HUDEP-2 (cell line): ENCODE measurements at regions not wholly inside any gene's neighbourhood (a gene's known extent, or its start where the extent isn't known, plus 50 kb on each side); places are given as distances from the start of the nearest gene placed in this dataset.
"Not testable (repeated sequence)": the region's sequence is repeated elsewhere in the genome, so short reads cannot be mapped to it uniquely, and the experiment has no call there.

Experiments used
- DNase-seq, 76 experiments: peaks; one replicate each; lab custom pipeline; 2025; ENCODE audit not compliant: unreplicated experiment in 76 of 76; lab: John Stamatoyannopoulos, UW

DNA sequence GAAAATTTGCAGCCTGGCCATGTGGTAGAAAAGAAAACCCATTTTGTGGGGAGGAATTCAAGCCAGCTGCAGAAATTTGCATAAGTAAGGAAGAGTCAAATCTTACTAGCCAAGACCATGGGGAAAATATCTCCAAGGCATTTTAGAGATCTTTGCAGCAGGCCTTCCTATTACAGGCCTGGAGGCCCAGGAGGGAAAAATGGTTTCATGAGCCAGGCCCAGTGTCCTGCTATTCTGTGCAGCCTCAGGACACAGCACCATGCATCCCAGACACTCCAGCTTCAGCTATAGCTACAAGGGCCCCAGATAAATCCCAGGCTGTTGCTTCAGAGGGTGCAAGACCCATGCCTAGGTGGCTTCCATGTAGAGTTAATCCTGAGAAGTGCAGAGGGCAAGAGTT is 1590.1 kb upstream of the PRR20A start:
- DNase-seq: no peak

DNA sequence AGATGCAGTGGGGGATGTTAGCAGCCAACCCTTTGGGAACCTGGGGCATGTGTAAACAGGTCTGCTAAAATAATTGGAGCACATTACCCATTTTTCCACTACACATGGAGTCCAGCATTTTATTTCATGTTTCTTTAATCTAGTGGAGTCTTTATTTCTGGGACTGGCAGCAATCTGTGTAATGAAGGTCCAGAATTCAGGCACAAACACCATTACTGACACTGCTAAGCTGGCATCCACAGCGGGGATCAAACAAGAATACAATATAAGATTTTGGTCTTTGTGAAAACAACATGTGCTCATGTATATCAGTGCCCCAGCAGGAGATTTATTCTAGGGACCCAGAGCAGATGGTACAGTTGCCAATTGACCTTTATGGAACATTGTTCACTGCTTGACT is 1587.0 kb upstream of the PRR20A start:
- no peak for DNase-seq

DNA sequence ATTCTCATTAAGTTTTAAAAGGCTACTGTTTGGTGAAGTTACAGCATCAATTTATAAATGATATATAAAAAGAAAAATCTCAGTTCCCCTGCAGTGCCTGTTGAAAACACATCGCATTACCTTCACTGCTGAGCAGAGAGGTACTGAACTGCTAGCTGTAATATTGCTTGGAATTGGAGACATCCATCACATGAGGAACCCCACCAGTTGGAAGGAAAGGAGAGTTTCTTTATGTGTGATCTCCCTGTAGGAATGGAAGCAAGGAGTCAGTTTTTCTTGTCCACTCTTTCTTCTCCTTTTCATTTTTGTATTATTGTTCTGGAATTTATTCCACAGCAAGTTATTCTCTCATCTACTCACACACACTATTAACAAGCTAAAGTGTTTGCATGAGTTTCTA is 1586.0 kb upstream of the PRR20A start:
- no peak for DNase-seq

DNA sequence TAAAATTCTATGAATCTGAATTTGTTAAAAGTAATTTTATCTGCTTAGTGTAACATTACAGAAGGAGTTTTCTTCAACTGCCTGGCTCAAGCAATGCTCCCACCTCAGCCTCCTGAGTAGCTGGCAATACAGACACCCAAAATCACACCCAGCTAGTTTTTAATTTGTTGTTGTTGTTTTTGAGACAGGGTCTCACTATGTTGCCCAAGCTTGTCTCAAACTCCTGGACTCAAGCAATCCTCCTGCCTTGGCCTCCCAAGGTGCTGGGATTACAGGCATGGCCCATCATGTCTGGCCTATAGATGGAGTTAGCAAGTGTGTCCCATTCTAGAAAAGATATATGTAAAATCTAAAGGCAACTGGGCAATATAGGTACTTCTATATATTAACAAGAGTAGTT is 1580.4 kb upstream of the PRR20A start:
- DNase-seq: no peak

DNA sequence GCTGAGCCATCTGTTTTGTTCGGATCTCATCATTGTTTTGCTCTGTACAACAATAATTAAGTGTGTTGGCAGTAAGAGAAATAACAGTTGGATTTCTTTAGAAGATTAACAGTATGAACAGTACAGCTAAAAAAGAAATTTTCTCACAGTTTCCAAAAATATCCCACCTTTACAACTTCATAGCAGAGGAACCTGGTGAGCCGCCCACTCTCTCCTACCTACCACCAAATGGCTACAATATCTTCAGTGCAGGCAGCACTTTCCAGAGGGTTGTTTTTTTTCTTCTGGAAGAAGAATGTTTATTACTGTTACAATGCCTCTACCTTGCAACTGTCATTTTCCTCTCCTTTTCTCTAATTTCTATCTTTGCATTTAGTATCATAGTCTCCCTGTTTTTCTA is 1577.5 kb upstream of the PRR20A start:
- DNase-seq: no peak

DNA sequence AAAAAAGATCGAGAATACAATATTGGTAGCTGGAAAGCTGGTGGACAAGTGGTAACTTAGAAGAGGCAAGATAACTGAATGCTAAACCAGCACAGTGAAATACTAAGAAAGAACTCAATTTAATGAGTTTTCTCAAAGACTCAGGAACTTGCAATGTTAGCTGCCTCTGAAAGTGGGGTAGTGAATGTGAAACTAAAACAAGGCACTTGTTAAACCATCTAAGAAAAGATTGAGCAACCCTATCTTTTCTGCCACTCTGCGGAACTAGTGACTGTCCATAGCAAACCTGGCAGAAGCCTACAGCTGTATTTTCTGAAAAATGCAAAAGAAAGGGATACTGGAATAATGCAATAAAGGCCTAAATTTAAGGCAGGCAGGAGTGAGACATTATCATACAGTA is 1574.4 kb upstream of the PRR20A start:
- DNase-seq: no peak

DNA sequence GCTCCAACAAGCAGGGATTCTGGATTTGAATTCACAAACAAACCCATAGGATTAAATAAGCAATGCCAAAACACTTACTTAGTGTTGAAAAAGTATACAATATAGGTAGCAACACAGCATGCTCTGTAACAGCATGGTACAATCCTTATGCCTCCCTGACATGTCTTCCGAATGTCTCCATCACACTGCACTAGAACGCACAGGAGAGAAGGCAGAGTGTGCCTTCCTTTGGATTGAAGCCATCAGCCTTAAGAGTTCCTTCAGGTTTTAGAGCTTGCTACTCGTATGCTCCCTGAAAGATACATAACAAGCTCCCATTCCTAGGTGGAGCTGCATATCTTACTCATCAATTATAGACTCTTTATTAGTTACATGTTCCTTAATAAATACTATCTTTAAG is 1573.9 kb upstream of the PRR20A start:
- DNase-seq: no peak

DNA sequence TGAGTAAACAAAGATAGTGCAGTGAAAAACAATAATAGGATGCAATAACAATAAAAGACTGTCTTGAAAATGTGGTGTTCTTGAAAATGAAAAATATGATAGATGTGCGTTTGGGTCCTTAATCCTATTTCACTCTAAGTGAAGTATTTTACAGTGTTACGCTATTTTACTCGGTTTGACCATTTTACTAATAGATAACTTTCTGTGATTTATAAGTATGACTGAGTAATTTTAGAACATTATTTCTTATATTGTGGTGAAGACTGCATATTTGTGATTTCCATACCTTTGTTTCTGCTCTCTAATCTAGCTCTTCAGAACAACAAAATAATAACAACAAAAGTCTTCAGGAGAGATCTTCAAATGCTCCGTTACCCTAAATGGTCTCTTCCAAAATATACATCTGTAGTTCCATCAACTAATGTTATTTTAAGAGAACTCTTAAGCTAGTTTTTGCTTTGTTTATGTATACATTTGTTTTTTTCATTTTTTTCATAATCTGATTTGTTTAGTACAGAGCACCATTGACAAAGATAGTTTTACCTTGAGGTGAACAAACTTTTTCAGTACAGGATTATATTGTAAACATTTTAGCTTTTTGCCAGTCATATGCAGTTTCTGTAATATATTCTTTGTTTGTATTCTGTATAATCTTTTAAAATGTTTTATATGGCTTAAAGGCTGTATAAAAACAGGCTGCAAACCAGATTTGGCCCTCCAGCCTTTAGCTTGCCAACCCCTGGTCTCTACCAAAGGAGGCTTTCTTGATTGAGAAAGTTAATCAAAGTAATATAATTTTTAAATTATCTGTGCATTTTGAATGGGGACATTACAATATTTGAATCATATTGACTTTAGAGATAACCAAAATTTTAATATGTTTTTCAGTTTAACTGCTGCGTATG is 1572.7 kb upstream of the PRR20A start:
- DNase-seq: no peak

DNA sequence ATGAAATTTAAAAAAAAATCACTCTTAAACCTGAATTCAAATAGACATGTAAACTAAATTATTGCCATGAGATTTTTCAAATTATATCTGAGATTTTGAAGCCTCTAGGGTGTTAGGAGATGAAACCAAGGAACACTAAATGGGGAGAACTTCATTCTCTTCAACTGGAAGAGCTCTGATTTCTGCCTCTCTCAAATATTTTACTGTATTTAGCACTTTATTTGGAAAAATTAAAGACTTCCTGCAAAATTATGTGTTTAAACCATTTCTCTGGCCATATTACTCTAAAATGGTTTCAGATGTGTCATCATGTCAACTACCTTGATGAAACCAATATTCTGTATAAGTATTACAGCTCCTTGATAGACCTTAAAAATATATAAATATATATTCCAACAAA is 1571.6 kb upstream of the PRR20A start:
- DNase-seq: no peak

DNA sequence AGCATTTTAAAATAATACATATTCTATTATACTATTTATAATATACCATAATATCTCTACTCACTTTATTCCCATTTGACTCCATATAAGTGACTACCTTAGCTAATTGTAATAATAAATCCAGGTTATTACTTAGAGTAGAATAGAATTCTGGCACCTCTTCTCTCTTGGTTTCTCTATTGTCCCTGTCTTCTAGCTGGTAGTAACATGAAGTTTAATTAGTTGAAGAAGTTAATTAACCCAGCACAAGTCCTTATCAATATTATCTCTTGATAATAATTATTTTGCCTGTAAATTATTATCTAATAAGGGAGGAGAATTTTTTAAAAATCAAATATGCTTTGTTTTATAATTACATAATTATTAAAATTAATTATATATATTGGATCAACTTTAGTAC is 1571.2 kb upstream of the PRR20A start:
- DNase-seq: no peak

DNA sequence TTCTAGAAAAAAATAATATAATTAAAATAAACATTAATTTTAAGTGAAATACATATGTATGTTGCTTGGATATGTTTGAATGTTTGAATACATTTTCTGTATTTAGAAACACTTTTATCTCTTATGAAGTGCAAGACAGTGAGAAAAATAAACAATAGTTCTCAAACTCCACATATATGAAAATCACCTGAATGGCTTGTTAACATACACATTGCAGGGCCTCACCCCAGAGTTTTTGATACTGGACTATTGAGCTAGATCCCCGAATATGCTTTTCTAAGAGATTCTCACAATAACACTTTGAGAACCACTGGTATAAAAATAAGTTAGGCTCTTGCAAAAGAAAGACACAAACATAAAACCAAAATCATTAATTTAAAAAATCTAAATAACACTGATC is 1570.3 kb upstream of the PRR20A start:
- no peak for DNase-seq

DNA sequence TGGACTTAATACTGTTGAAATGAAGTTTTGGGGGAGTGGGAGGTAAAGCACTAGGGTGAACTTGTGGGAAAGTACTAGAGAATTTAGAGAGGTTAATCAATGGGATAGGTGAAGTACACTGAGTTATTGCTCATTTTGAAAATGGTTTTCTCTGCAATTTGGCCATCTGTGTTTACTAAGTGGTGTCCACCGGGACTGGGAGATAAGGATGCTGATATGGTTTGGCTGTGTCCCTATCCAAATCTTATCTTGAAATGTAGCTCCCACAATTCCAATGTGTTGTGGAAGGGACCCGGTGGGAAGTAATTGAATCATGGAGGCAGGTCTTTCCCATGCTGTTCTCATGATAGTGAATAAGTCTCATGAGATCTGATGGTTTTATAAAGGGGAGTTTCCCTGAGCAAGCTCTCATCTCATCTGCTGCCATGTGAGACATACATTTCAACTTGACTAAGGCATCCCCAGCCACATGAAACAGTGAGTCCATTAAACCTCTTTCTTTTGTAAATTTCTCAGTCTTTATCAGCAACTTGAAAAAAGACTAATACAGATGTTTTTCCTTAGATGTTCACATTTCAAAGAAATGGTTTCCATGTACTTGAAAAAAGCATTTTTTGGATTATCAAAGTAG is 1569.4 kb upstream of the PRR20A start:
- DNase-seq: no peak

DNA sequence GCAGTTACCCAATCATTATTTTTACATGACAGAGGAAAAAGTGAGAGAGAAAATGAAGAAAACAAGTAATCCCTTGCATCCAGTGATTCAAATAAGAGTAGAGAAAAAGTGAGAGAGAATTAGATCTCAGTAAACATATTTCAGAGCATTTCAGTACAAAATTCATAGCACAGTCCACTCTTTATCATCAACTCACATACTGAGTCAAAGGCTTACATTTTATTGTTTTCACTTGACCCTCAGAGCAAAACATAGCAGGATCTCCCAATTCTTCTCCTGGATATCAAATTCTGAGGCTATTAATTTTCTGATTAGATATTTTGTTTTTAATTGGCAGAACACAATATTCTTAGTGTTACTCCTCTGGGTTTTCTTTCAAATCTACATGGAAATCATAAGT is 1568.3 kb upstream of the PRR20A start:
- DNase-seq: no peak

DNA sequence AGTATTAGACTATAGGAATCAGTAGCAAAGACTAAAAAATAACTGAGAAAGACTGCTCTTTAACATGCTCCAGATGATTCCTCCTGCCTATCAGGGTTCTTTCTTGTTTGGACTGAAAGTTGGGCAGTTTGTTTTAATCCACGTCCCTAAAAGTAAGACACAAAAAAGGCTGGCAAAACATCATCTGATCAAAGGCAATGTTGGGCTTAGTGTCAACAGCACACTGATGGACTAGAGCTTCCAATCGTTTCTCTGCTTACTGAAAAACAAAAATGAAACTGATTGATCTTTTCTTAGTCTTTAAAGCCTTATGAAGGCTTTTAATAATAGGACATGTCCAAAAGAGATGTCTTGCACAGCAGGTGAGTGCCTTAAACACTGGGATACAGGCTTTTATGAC is 1567.9 kb upstream of the PRR20A start:
- no peak for DNase-seq

DNA sequence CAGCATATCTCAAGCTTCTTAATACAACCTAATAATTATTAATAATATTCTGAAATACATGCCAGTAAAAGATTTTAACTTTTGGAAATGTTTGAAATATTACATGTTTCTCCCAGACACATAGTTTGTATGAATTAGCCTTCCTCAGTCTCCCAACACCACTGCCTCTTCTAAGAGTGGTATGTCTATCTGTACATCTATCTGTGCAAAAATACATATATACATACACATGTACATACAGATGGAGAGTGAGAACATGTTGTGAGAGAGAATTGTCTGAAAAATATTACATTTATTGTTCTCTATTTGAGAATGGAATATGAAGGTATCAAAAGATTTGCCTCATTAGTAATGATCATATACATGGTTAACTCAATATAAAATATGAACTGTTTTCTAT is 1567.2 kb upstream of the PRR20A start:
- no peak for DNase-seq

DNA sequence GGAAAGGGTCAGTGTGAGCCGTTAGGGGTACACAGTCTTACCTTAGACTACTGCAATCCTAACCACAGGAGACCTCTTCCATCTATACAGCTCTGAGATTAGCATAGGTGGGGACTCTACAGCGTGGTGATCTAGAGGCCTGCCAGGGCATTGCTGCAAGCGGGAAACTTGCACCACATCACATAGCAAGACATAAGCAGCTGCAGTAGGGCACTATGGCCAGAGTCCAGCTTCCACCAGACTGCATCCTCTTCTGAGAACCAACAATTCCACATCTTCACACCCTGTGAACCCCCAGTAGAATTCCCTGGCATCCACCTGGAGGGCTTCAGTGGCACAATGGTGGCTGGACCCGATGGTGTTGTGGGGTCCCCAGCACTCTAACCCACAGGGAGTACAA is 1564.3 kb upstream of the PRR20A start:
- no peak for DNase-seq

DNA sequence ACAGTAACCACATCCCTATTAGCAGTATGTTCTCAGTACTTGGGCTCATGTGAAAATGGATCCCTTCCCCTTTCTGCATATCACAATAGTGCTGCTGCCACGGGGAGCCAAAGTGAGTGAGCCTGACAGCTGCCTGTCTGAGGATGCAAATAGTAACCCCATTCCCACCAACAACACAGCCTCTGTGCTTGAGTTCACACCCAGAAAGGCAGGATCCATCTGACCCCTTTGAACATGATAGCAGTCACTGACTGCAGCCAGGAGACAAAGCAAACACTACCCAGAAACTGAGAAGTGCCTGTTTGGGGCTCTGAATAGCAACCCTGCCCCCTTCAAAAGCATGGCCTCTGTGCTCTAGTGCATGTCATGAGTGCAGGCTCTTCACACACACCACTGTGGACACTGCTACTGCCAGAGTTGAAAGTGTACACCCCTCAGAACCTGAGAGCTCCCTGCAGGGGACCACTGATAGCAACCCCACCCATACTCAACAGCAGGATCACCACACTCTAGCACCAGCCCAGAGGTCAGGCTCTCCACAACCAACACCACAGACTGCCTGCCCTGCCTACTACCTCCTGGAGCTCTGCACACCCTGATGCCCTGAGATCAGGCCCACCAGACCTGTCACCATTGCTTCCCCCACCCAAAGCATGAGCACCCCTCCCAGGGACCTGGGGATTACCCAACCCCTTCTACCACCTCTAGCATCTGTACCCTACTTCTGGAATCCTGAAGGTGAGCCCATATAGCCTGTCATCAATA is 1563.5 kb upstream of the PRR20A start:
- DNase-seq: no peak

DNA sequence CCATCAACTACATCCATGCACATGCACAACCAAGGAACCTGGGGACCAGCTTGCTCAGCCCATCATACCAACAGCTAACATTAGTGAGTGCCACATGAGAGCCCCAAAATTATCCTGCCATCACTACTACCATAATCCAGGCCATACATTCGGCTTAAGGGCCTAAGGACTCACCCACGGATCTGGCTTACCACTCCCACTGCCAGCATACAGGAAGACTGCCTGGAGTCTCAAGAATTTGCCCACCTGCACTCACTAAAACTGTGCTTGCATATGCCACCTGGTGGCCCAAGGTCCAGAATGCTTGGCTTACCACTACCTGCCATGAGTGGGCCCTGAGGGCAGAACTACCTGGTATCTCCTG is 1562.9 kb upstream of the PRR20A start:
- no peak for DNase-seq

DNA sequence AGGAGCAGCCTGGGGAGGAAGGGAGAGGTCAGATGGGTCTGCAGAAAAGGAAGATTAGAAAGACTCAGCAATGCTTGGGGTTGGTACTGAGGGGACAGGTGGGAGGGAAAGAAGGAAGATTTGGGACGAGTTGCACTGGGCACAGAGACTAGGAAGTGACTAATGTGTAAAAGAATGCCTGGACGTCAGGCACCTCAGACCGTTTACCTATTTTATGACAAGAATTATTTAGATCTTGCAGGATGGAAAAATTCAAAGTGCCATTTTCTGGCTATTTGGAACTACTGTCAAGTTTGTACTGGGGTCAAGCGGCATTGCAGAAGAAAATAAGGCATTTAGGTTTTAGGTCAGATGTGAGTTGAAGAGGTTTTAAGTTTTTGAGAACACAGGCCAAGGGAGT is 1558.4 kb upstream of the PRR20A start:
- DNase-seq: not testable (repeated sequence)

DNA sequence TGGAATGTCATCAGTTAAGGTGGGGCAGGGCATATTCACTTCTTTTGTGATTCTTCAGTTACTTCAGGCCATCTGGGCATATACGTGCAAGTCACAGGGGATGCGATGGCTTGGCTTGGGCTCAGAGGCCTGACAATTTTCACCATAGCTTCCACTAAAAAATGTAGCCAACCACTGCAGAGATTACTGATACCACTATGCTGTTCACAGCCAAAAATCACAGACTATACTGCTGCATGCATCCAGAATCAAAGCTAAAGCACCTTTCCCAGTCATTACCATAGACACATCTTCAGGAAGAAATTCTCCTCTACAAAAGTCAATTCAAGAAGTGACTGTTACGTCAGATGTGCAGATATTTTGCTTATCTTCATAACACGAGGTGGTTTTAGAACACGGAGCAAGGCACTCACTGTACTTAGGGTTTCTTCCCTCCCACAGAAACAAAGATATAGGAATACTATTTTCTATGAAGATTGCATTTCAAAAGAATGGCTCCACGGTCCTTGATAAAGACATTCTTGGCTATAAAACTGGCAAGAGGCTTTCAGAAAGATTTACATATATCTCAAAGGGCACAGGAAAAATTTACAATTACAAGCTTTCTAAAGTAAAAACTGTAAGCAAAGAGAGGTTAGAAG is 1556.6 kb upstream of the PRR20A start:
- no peak for DNase-seq

DNA sequence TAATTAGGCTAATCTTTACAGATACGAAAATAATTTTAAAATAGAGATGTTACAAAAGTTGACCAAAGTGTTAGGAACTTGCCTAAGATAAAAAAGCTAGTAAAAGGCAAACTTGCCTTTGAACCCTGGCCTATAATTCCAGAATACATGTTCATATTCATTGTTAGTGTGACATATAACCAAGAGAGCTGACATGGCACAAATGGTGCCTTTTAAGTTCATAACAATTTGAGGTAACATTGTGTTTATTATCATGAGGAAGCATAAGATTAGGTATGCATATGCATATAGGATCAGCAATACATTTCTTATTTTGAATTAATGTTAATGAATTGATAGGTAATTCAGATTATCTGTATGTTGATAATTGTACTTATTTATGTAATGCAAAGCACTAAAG is 1537.9 kb upstream of the PRR20A start:
- no peak for DNase-seq
